ENCODE measurements at regions not wholly inside any gene's neighbourhood (a gene's known extent, or its start where the extent isn't known, plus 50 kb on each side); places are given as distances from the start of the nearest gene placed in this dataset.

GRCh38 chr5:19297934-19298333 lies 690.1 kb downstream of the CDH18 start:
- H3K4me1 ChIP-seq (ENCODE audit: control insufficient read depth, insufficient read depth, low read length), result no peaks in the 10 kb centered on the region
- no peak overlapping the region for H3K4me3 ChIP-seq (ENCODE audit: low read length)
- no peaks in the 10 kb centered on the region for H3K27me3 ChIP-seq (ENCODE audit: control insufficient read depth, insufficient read depth, low read length)
- no peaks in the 10 kb centered on the region for H3K9me3 ChIP-seq (ENCODE audit: control insufficient read depth, low read length)
- no peaks in the 10 kb centered on the region for H3K36me3 ChIP-seq (ENCODE audit: control insufficient read depth, insufficient read depth, low read length)
- H3K9ac ChIP-seq (ENCODE audit: low read length), result no peak overlapping the region

- H3K4me1 ChIP-seq (ENCODE audit: control insufficient read depth, insufficient read depth, low read length), result no peaks in the 10 kb centered on the region
- no peak overlapping the region for H3K4me3 ChIP-seq (ENCODE audit: low read length)
- H3K36me3 ChIP-seq (ENCODE audit: control insufficient read depth, insufficient read depth, low read length), result no peaks in the 10 kb centered on the region
- H3K9ac ChIP-seq (ENCODE audit: low read length), result no peak overlapping the region
- no peaks in the 10 kb centered on the region for H3K27me3 ChIP-seq (ENCODE audit: control insufficient read depth, insufficient read depth, low read length)
- H3K9me3 ChIP-seq (ENCODE audit: control insufficient read depth, low read length), result no peaks in the 10 kb centered on the region
Observed at GRCh38 chr5:19301271-19301670, 686.7 kb downstream of the CDH18 start.

DNA sequence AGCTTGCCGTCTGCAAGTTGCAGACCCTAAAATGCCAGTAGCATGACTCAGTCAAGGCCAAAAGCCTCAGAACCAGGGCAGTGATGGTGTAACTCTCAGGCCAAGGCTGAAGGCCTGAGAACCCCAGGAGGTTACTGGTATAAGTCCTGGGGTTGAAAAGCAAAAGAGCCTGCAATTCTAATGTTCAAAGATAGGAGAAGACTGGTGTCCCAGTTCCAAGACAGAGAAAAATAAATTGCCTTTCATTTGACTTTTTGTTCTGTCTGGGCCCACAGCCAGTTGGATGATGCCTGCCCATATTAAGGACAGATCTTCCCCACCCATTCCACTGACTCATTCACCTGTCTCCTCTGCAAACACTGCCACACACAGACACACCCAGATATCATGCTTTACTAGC lies 673.2 kb downstream of the CDH18 start:
- H3K9me3 ChIP-seq (ENCODE audit: control insufficient read depth, low read length), result no peaks in the 10 kb centered on the region
- no peaks in the 10 kb centered on the region for H3K4me1 ChIP-seq (ENCODE audit: control insufficient read depth, insufficient read depth, low read length)
- no peak overlapping the region for H3K9ac ChIP-seq (ENCODE audit: low read length)
- no peaks in the 10 kb centered on the region for H3K36me3 ChIP-seq (ENCODE audit: control insufficient read depth, insufficient read depth, low read length)
- no peak overlapping the region for H3K4me3 ChIP-seq (ENCODE audit: low read length)
- H3K27me3 ChIP-seq (ENCODE audit: control insufficient read depth, insufficient read depth, low read length), result no peaks in the 10 kb centered on the region

DNA sequence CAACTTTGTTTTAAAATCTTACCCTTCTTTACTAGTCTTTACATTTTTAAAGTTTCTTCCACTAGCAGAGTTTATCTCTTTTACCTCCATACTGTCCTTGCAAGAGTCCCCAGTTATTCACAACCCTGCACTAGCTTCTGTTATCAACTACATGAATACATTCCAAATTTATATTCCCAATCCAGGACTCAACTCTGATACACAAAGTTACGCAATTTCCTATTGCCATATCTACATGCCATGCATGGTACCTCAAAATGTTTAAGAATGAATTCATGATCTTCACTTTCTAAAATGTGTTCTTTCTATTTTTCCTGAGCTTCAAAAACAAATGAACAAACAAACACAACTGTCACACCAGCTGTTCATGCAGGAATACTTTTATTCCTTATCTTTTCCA lies 668.7 kb downstream of the CDH18 start:
- Histone ChIP-seq H3K27me3 (ENCODE audit: control insufficient read depth, insufficient read depth, low read length) (no peaks in the 10 kb centered on the region), H3K36me3 (ENCODE audit: control insufficient read depth, insufficient read depth, low read length) (no peaks in the 10 kb centered on the region), H3K9me3 (ENCODE audit: control insufficient read depth, low read length) (no peaks in the 10 kb centered on the region), H3K9ac (ENCODE audit: low read length) (no peak overlapping the region), H3K4me3 (ENCODE audit: low read length) (no peak overlapping the region), H3K4me1 (ENCODE audit: control insufficient read depth, insufficient read depth, low read length) (no peaks in the 10 kb centered on the region)

- H3K9ac ChIP-seq (ENCODE audit: low read length), result no peak overlapping the region
- H3K9me3 ChIP-seq (ENCODE audit: control insufficient read depth, low read length), result no peaks in the 10 kb centered on the region
Observed at GRCh38 chr5:19322716-19323485, 665.1 kb downstream of the CDH18 start.

DNA sequence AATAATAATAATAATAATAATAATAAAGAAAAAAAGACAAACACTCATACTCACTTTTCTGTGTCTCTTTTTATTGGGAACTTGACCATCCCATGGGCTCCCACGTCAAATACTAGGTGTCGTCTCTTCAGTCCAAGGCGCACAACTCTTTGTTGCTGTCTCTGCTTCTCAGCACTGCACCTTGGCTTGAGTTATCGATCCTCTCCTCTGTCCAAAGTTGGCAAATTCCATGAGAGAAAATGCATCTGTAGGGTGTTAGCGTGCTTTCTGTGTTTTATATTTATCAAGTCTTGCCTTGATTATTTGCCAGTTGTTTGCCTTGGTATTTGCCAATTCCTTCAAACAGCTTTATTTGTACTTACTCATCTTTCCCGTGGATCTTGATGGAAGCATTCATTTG lies 653.7 kb downstream of the CDH18 start:
- Histone ChIP-seq H3K27me3 (ENCODE audit: control insufficient read depth, insufficient read depth, low read length) (no peaks in the 10 kb centered on the region), H3K4me1 (ENCODE audit: control insufficient read depth, insufficient read depth, low read length) (no peaks in the 10 kb centered on the region), H3K36me3 (ENCODE audit: control insufficient read depth, insufficient read depth, low read length) (no peaks in the 10 kb centered on the region), H3K9ac (ENCODE audit: low read length) (no peak overlapping the region), H3K9me3 (ENCODE audit: control insufficient read depth, low read length) (no peaks in the 10 kb centered on the region), H3K4me3 (ENCODE audit: low read length) (no peak overlapping the region)

More at GRCh38 chr5:19322716-19323485, 665.1 kb downstream of the CDH18 start:
- H3K4me3 ChIP-seq (ENCODE audit: low read length), result no peak overlapping the region
- no peaks in the 10 kb centered on the region for H3K27me3 ChIP-seq (ENCODE audit: control insufficient read depth, insufficient read depth, low read length)
- no peaks in the 10 kb centered on the region for H3K36me3 ChIP-seq (ENCODE audit: control insufficient read depth, insufficient read depth, low read length)
- no peaks in the 10 kb centered on the region for H3K4me1 ChIP-seq (ENCODE audit: control insufficient read depth, insufficient read depth, low read length)

DNA sequence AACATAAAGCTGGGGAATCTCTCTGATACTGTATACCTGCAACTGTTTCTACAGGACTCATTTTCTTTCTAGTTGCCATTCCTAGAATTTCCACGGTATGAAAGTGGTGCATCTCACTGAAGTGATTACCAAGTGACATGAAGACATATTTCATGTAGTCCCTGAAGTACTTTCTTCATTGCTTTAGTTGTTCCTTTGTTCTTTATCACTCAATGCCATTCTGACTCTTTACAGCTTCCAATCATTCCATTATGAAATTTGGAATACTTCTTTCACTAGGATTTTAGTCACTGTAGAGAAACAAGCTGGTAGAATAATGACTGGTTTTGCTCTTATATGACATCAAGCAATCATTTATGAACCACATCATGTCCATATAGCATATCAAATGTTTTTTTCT lies 645.1 kb downstream of the CDH18 start:
- H3K9me3 ChIP-seq (ENCODE audit: control insufficient read depth, low read length), result no peaks in the 10 kb centered on the region

DNA sequence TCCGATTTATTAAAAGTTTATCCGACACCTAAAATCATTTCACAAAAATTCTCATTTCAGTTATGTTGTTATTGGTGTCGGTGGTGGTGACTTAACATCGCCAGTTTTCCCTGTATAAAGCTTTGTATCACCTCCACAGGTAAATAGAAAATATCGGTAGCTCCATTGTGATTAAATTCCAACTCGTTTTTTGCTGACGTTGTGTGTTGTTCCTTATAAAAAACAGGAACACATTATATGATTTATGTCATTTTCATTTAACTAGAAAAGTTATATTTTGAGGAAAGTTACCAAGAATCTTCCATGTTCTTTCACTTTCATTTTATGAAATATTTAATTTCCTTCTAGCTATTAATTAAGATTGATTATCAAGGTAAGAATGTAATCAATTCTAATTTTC lies 635.9 kb downstream of the CDH18 start:
- Histone ChIP-seq H3K27me3 (ENCODE audit: control insufficient read depth, insufficient read depth, low read length) (no peaks in the 10 kb centered on the region), H3K9ac (ENCODE audit: low read length) (no peak overlapping the region), H3K4me3 (ENCODE audit: low read length) (no peak overlapping the region), H3K4me1 (ENCODE audit: control insufficient read depth, insufficient read depth, low read length) (no peaks in the 10 kb centered on the region), H3K36me3 (ENCODE audit: control insufficient read depth, insufficient read depth, low read length) (no peaks in the 10 kb centered on the region), H3K9me3 (ENCODE audit: control insufficient read depth, low read length) (no peaks in the 10 kb centered on the region)

More for the DNA sequence above, 645.1 kb downstream of the CDH18 start:
- Histone ChIP-seq H3K27me3 (ENCODE audit: control insufficient read depth, insufficient read depth, low read length) (no peaks in the 10 kb centered on the region), H3K9ac (ENCODE audit: low read length) (no peak overlapping the region), H3K4me1 (ENCODE audit: control insufficient read depth, insufficient read depth, low read length) (no peaks in the 10 kb centered on the region), H3K36me3 (ENCODE audit: control insufficient read depth, insufficient read depth, low read length) (no peaks in the 10 kb centered on the region), H3K4me3 (ENCODE audit: low read length) (no peak overlapping the region)

- Histone ChIP-seq H3K9ac (ENCODE audit: low read length) (no peak overlapping the region), H3K36me3 (ENCODE audit: control insufficient read depth, insufficient read depth, low read length) (no peaks in the 10 kb centered on the region), H3K4me3 (ENCODE audit: low read length) (no peak overlapping the region), H3K27me3 (ENCODE audit: control insufficient read depth, insufficient read depth, low read length) (no peaks in the 10 kb centered on the region), H3K9me3 (ENCODE audit: control insufficient read depth, low read length) (no peaks in the 10 kb centered on the region), H3K4me1 (ENCODE audit: control insufficient read depth, insufficient read depth, low read length) (no peaks in the 10 kb centered on the region)
Observed at GRCh38 chr5:19369048-19369447, 619.0 kb downstream of the CDH18 start.

- Histone ChIP-seq H3K9ac (ENCODE audit: low read length) (no peak overlapping the region), H3K4me1 (ENCODE audit: control insufficient read depth, insufficient read depth, low read length) (no peaks in the 10 kb centered on the region), H3K36me3 (ENCODE audit: control insufficient read depth, insufficient read depth, low read length) (no peaks in the 10 kb centered on the region), H3K9me3 (ENCODE audit: control insufficient read depth, low read length) (no peaks in the 10 kb centered on the region), H3K27me3 (ENCODE audit: control insufficient read depth, insufficient read depth, low read length) (no peaks in the 10 kb centered on the region), H3K4me3 (ENCODE audit: low read length) (no peak overlapping the region)
Observed at GRCh38 chr5:19369561-19369960, 618.4 kb downstream of the CDH18 start.

GRCh38 chr5:19370655-19371386 lies 617.2 kb downstream of the CDH18 start:
- Histone ChIP-seq H3K27me3 (ENCODE audit: control insufficient read depth, insufficient read depth, low read length) (no peaks in the 10 kb centered on the region), H3K9me3 (ENCODE audit: control insufficient read depth, low read length) (no peaks in the 10 kb centered on the region), H3K9ac (ENCODE audit: low read length) (no peak overlapping the region), H3K36me3 (ENCODE audit: control insufficient read depth, insufficient read depth, low read length) (no peaks in the 10 kb centered on the region), H3K4me1 (ENCODE audit: control insufficient read depth, insufficient read depth, low read length) (no peaks in the 10 kb centered on the region), H3K4me3 (ENCODE audit: low read length) (no peak overlapping the region)

DNA sequence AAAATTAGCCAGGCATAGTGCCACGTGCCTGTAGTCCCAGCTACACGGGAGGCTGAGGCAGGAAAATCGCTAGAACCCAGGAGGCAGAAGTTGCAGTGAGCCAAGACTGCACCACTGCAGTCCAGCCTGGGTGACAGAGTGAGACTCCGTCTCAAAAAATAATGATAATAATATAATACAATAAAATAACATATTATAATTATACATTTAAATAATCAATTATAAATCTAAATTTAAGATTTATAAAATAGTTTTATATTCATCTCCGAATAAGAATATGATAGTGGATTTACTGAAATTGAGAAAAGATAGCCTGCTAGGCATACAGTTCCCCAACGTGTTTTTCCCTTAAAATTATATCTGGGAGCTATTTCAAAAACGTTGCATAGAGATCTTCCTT lies 599.6 kb downstream of the CDH18 start:
- H3K9ac ChIP-seq (ENCODE audit: low read length), result no peak overlapping the region
- H3K4me3 ChIP-seq (ENCODE audit: low read length), result no peak overlapping the region
- H3K9me3 ChIP-seq (ENCODE audit: control insufficient read depth, low read length), result no peaks in the 10 kb centered on the region
- H3K27me3 ChIP-seq (ENCODE audit: control insufficient read depth, insufficient read depth, low read length), result no peaks in the 10 kb centered on the region
- no peaks in the 10 kb centered on the region for H3K4me1 ChIP-seq (ENCODE audit: control insufficient read depth, insufficient read depth, low read length)
- no peaks in the 10 kb centered on the region for H3K36me3 ChIP-seq (ENCODE audit: control insufficient read depth, insufficient read depth, low read length)

All from mucosa of stomach (tissue), 1 donor.